ENCODE measurements at regions not wholly inside any gene's neighbourhood (a gene's known extent, or its start where the extent isn't known, plus 50 kb on each side); places are given as distances from the start of the nearest gene placed in this dataset.

DNA sequence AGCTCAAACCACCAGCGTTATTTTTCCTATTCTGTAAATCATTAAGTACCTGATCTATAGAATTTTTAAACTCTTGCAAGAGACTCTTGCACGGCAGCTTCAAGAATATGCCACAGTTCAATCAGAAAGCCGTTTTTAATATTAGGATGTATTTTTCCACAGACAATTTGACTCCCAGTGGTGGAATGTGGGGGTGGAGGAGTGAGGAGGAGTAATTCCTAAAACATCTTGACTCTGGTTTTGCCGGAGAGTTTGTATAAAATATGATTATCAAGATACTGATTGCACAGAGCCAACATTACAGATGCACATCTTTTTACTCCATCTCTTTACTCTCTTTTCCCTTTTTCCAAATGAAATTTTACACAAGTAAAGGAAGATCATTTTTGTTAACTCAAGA, 288.3 kb downstream of the ENC1 start:
- peaks cover 5% of the 10 kb centered on the region for H3K9me2 ChIP-seq (ENCODE audit: insufficient read depth)
- no peak overlapping the region for H3K4me3 Mint-ChIP-seq
- DNase-seq (ENCODE audit: low spot score) = no peak
- H3K27me3 ChIP-seq (ENCODE audit: insufficient read depth) = no peaks in the 10 kb centered on the region
- H2AFZ ChIP-seq = no peak overlapping the region
- H3K36me3 Mint-ChIP-seq (ENCODE audit: low read depth) = peaks cover 20% of the 10 kb centered on the region; the same call in 2 of the 3 replicates
- no peak overlapping the region for H3K4me3 ChIP-seq
- no peaks in the 10 kb centered on the region for H4K20me1 ChIP-seq (replicated peaks; ENCODE audit: insufficient read depth)
- H3K36me3 ChIP-seq (ENCODE audit: insufficient read depth) = no peaks in the 10 kb centered on the region
- no peak for TF ChIP-seq ZNF114 (CRISPR knock-in tag; IDR thresholded peaks at IDR 0.05)
- TF ChIP-seq, protein P1, sequence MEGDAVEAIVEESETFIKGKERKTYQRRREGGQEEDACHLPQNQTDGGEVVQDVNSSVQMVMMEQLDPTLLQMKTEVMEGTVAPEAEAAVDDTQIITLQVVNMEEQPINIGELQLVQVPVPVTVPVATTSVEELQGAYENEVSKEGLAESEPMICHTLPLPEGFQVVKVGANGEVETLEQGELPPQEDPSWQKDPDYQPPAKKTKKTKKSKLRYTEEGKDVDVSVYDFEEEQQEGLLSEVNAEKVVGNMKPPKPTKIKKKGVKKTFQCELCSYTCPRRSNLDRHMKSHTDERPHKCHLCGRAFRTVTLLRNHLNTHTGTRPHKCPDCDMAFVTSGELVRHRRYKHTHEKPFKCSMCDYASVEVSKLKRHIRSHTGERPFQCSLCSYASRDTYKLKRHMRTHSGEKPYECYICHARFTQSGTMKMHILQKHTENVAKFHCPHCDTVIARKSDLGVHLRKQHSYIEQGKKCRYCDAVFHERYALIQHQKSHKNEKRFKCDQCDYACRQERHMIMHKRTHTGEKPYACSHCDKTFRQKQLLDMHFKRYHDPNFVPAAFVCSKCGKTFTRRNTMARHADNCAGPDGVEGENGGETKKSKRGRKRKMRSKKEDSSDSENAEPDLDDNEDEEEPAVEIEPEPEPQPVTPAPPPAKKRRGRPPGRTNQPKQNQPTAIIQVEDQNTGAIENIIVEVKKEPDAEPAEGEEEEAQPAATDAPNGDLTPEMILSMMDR (conservative IDR thresholded peaks at IDR 0.05; ENCODE audit: low read depth in 2 of 2) = no peak
- TF ChIP-seq, protein P2, sequence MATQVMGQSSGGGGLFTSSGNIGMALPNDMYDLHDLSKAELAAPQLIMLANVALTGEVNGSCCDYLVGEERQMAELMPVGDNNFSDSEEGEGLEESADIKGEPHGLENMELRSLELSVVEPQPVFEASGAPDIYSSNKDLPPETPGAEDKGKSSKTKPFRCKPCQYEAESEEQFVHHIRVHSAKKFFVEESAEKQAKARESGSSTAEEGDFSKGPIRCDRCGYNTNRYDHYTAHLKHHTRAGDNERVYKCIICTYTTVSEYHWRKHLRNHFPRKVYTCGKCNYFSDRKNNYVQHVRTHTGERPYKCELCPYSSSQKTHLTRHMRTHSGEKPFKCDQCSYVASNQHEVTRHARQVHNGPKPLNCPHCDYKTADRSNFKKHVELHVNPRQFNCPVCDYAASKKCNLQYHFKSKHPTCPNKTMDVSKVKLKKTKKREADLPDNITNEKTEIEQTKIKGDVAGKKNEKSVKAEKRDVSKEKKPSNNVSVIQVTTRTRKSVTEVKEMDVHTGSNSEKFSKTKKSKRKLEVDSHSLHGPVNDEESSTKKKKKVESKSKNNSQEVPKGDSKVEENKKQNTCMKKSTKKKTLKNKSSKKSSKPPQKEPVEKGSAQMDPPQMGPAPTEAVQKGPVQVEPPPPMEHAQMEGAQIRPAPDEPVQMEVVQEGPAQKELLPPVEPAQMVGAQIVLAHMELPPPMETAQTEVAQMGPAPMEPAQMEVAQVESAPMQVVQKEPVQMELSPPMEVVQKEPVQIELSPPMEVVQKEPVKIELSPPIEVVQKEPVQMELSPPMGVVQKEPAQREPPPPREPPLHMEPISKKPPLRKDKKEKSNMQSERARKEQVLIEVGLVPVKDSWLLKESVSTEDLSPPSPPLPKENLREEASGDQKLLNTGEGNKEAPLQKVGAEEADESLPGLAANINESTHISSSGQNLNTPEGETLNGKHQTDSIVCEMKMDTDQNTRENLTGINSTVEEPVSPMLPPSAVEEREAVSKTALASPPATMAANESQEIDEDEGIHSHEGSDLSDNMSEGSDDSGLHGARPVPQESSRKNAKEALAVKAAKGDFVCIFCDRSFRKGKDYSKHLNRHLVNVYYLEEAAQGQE (IDR thresholded peaks at IDR 0.05; ENCODE audit: unreplicated experiment) = no peak
- no peak overlapping the region for H3K27ac ChIP-seq (ENCODE audit: low read depth)
- H3K9me3 Mint-ChIP-seq = peaks cover 38% of the 10 kb centered on the region
- no peak overlapping the region for H3K4me2 ChIP-seq
- no peak for ATAC-seq
- no peak overlapping the region for H3K27ac Mint-ChIP-seq
- no peaks in the 10 kb centered on the region for H3K79me2 ChIP-seq (replicated peaks; ENCODE audit: insufficient read depth)
- no peaks in the 10 kb centered on the region for H3F3A ChIP-seq (replicated peaks; ENCODE audit: low read depth)
- no peaks in the 10 kb centered on the region for H3K27me3 Mint-ChIP-seq (ENCODE audit: insufficient read depth, low read depth, poor library complexity)
- no peaks in the 10 kb centered on the region for H3K4me1 Mint-ChIP-seq
- no peaks in the 10 kb centered on the region for H3K4me1 ChIP-seq (ENCODE audit: insufficient read depth)

DNA sequence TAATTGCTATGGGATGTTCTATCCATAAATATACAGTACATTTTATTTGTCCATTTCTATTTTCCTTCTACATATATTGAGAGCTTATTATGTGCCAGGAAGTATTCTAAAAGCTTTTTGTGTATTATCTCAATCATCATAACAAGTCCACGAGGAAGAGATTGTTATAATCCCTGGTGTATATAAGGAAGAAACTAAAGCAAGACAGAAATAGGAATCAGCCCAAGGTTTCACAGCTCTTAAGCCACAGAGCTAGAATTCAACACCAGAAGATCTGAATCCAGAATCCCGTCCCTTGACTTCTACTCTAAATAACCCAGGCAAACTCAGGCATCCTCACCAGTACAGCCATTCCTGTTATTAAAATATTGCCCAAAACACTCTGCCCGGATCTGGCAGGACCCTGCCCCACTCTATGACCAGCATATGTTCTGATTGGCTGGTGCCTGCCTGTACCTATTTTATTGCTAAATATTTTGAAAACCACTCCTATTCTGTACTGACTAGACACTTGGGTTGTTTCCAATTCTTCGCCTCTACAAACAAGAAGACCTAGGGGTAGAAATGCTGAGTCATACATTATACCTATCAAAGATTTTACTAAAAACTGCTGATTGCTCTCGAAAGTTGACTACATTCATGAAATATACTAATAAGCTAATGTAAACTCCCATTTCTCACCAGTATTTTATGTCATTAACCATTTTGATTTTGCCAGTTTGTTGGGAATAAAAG, 297.4 kb downstream of the ENC1 start:
- DNase-seq (ENCODE audit: low spot score) (no peak), ATAC-seq (no peak)

More for the DNA sequence above, 297.4 kb downstream of the ENC1 start:
- Mint-ChIP-seq H3K36me3 (ENCODE audit: low read depth) (no peaks in the 10 kb centered on the region), H3K27ac (peak overlapping the region; percentile 51; the same call in 1 of the 2 replicates), H3K4me3 (no peak overlapping the region), H3K4me1 (no peaks in the 10 kb centered on the region), H3K9me3 (peaks cover 10% of the 10 kb centered on the region; the same call in 2 of the 3 replicates), H3K27me3 (ENCODE audit: insufficient read depth, low read depth, poor library complexity) (peaks cover 8% of the 10 kb centered on the region)
- no peaks in the 10 kb centered on the region; the same call in 1 of the 2 replicates for H3K9me2 ChIP-seq (ENCODE audit: insufficient read depth)
- H3K4me3 ChIP-seq = no peak overlapping the region
- no peak for TF ChIP-seq JUNB (IDR thresholded peaks at IDR 0.05; ENCODE audit: unreplicated experiment)
- no peak for TF ChIP-seq NANOG (IDR thresholded peaks at IDR 0.05; ENCODE audit: borderline replicate concordance)
- TF ChIP-seq POLR2AphosphoS5 (IDR thresholded peaks at IDR 0.05; ENCODE audit: low read depth) = no peak
- TF ChIP-seq STAT1 (IDR thresholded peaks at IDR 0.05; ENCODE audit: unreplicated experiment) = no peak
- no peak for TF ChIP-seq ZNF331 (CRISPR knock-in tag; IDR thresholded peaks at IDR 0.05; ENCODE audit: low read depth)
- H4K20me1 ChIP-seq (replicated peaks; ENCODE audit: insufficient read depth) = no peaks in the 10 kb centered on the region
- no peaks in the 10 kb centered on the region for H3K27me3 ChIP-seq (ENCODE audit: insufficient read depth)
- no peak overlapping the region for H3K4me2 ChIP-seq
- no peaks in the 10 kb centered on the region for H3K4me1 ChIP-seq (ENCODE audit: insufficient read depth)
- H2AFZ ChIP-seq = no peak overlapping the region; the same call in 1 of the 2 replicates
- H3K27ac ChIP-seq (ENCODE audit: low read depth) = no peak overlapping the region
- H3F3A ChIP-seq (replicated peaks; ENCODE audit: low read depth) = no peaks in the 10 kb centered on the region
- no peaks in the 10 kb centered on the region for H3K79me2 ChIP-seq (replicated peaks; ENCODE audit: insufficient read depth)
- H3K36me3 ChIP-seq (ENCODE audit: insufficient read depth) = no peaks in the 10 kb centered on the region

All from GM23338 (cell line).